ENCODE measurements at regions not wholly inside any gene's neighbourhood (a gene's known extent, or its start where the extent isn't known, plus 50 kb on each side); places are given as distances from the start of the nearest gene placed in this dataset.

GRCh38 chr3:99108508-99108907 is 207.0 kb upstream of the DCBLD2 start:
- POLR2A ChIA-PET: no interaction called here
- H3K27me3 Mint-ChIP-seq: peaks cover 0 to 1% of the 10 kb centered on the region in 2 donors
- CTCF ChIA-PET: no interaction called here
- Histone ChIP-seq H3K27me3 (ENCODE audit: insufficient read depth, low read length, poor library complexity, severe bottlenecking) (no peaks in the 10 kb centered on the region), H3K4me1 (ENCODE audit: insufficient read depth, low read length) (no peaks in the 10 kb centered on the region), H3K4me3 (ENCODE audit: low read length) (no peak overlapping the region), H3K36me3 (ENCODE audit: insufficient read depth, low read length) (no peaks in the 10 kb centered on the region), H3K9me3 (ENCODE audit: low read length) (no peaks in the 10 kb centered on the region), H3K27ac (ENCODE audit: low read depth, low read length) (no peak overlapping the region)
- no peak for DNase-seq
- peaks cover 0 to 2% (median 0%) of the 10 kb centered on the region in 5 donors for H3K9me3 Mint-ChIP-seq
- H3K4me1 Mint-ChIP-seq: no peaks in the 10 kb centered on the region
- no peak overlapping the region for H3K4me3 Mint-ChIP-seq
- H3K36me3 Mint-ChIP-seq: no peaks in the 10 kb centered on the region
- no peak overlapping the region for H3K27ac Mint-ChIP-seq

GRCh38 chr3:99094606-99095005 is 193.1 kb upstream of the DCBLD2 start:
- no peak overlapping the region for H3K4me3 ChIP-seq (ENCODE audit: low read length)
- no peaks in the 10 kb centered on the region for H3K27me3 Mint-ChIP-seq
- DNase-seq: no peak
- no peaks in the 10 kb centered on the region for H3K36me3 Mint-ChIP-seq
- H3K9me3 Mint-ChIP-seq: peaks cover 0 to 7% (median 5%) of the 10 kb centered on the region in 5 donors
- CTCF ChIA-PET: no interaction called here
- no peaks in the 10 kb centered on the region for H3K9me3 ChIP-seq (ENCODE audit: low read length)
- POLR2A ChIA-PET: no interaction called here
- no peaks in the 10 kb centered on the region for H3K4me1 ChIP-seq (ENCODE audit: insufficient read depth, low read length)
- no peak overlapping the region for H3K27ac ChIP-seq (ENCODE audit: low read depth, low read length)
- H3K4me3 Mint-ChIP-seq: no peak overlapping the region
- no peaks in the 10 kb centered on the region for H3K36me3 ChIP-seq (ENCODE audit: insufficient read depth, low read length)
- H3K4me1 Mint-ChIP-seq: no peaks in the 10 kb centered on the region
- H3K27ac Mint-ChIP-seq: no peak overlapping the region
- no peaks in the 10 kb centered on the region for H3K27me3 ChIP-seq (ENCODE audit: insufficient read depth, low read length, poor library complexity, severe bottlenecking)

GRCh38 chr3:99087277-99087676 is 185.8 kb upstream of the DCBLD2 start:
- no peak for DNase-seq
- ChIA-PET CTCF (no interaction called here), POLR2A (no interaction called here)
- Histone ChIP-seq H3K36me3 (ENCODE audit: insufficient read depth, low read length) (no peaks in the 10 kb centered on the region), H3K27ac (ENCODE audit: low read depth, low read length) (no peak overlapping the region), H3K27me3 (ENCODE audit: insufficient read depth, low read length, poor library complexity, severe bottlenecking) (no peaks in the 10 kb centered on the region), H3K4me3 (ENCODE audit: low read length) (no peak overlapping the region), H3K9me3 (ENCODE audit: low read length) (no peaks in the 10 kb centered on the region), H3K4me1 (ENCODE audit: insufficient read depth, low read length) (no peaks in the 10 kb centered on the region)
- H3K4me1 Mint-ChIP-seq: no peaks in the 10 kb centered on the region
- H3K9me3 Mint-ChIP-seq: peaks cover 0 to 6% (median 0%) of the 10 kb centered on the region in 5 donors
- H3K27me3 Mint-ChIP-seq: peaks cover 1 to 4% of the 10 kb centered on the region in 2 donors
- no peak overlapping the region for H3K4me3 Mint-ChIP-seq
- H3K27ac Mint-ChIP-seq: no peak overlapping the region
- H3K36me3 Mint-ChIP-seq: no peaks in the 10 kb centered on the region

GRCh38 chr3:99084826-99085225 is 183.3 kb upstream of the DCBLD2 start:
- Histone ChIP-seq H3K27ac (ENCODE audit: low read depth, low read length) (no peak overlapping the region), H3K4me1 (ENCODE audit: insufficient read depth, low read length) (no peaks in the 10 kb centered on the region), H3K27me3 (ENCODE audit: insufficient read depth, low read length, poor library complexity, severe bottlenecking) (no peaks in the 10 kb centered on the region), H3K36me3 (ENCODE audit: insufficient read depth, low read length) (no peaks in the 10 kb centered on the region), H3K4me3 (ENCODE audit: low read length) (no peak overlapping the region), H3K9me3 (ENCODE audit: low read length) (no peaks in the 10 kb centered on the region)
- H3K36me3 Mint-ChIP-seq: no peaks in the 10 kb centered on the region
- POLR2A ChIA-PET: no interaction called here
- peak overlapping the region in 1 of 8 donors; percentile 16 for H3K27ac Mint-ChIP-seq
- H3K27me3 Mint-ChIP-seq: peaks cover 1 to 4% of the 10 kb centered on the region in 2 donors
- DNase-seq: no peak
- peaks cover 0 to 3% (median under 1%) of the 10 kb centered on the region in 5 donors for H3K9me3 Mint-ChIP-seq
- no peaks in the 10 kb centered on the region for H3K4me1 Mint-ChIP-seq
- H3K4me3 Mint-ChIP-seq: no peak overlapping the region
- CTCF ChIA-PET: no interaction called here

- Mint-ChIP-seq H3K27ac (no peak overlapping the region), H3K4me3 (no peak overlapping the region), H3K27me3 (peaks cover 1 to 4% of the 10 kb centered on the region in 2 donors), H3K36me3 (no peaks in the 10 kb centered on the region), H3K4me1 (no peaks in the 10 kb centered on the region), H3K9me3 (peaks cover 0 to 2% (median 0%) of the 10 kb centered on the region in 5 donors)
- Histone ChIP-seq H3K27me3 (ENCODE audit: insufficient read depth, low read length, poor library complexity, severe bottlenecking) (no peaks in the 10 kb centered on the region), H3K27ac (ENCODE audit: low read depth, low read length) (no peak overlapping the region), H3K4me1 (ENCODE audit: insufficient read depth, low read length) (no peaks in the 10 kb centered on the region), H3K4me3 (ENCODE audit: low read length) (no peak overlapping the region), H3K9me3 (ENCODE audit: low read length) (no peaks in the 10 kb centered on the region), H3K36me3 (ENCODE audit: insufficient read depth, low read length) (no peaks in the 10 kb centered on the region)
- POLR2A ChIA-PET: no interaction called here
- DNase-seq: no peak
- CTCF ChIA-PET: no interaction called here
Observed at GRCh38 chr3:99084156-99084555, 182.7 kb upstream of the DCBLD2 start.

GRCh38 chr3:99071096-99071495 is 169.6 kb upstream of the DCBLD2 start:
- Mint-ChIP-seq H3K4me1 (no peaks in the 10 kb centered on the region), H3K36me3 (no peaks in the 10 kb centered on the region), H3K9me3 (peaks cover 0 to 5% (median 0%) of the 10 kb centered on the region in 5 donors), H3K27me3 (no peaks in the 10 kb centered on the region), H3K4me3 (no peak overlapping the region), H3K27ac (no peak overlapping the region)
- ChIA-PET POLR2A (no interaction called here), CTCF (no interaction called here)
- Histone ChIP-seq H3K27me3 (ENCODE audit: insufficient read depth, low read length, poor library complexity, severe bottlenecking) (no peaks in the 10 kb centered on the region), H3K27ac (ENCODE audit: low read depth, low read length) (no peak overlapping the region), H3K4me3 (ENCODE audit: low read length) (no peak overlapping the region), H3K36me3 (ENCODE audit: insufficient read depth, low read length) (no peaks in the 10 kb centered on the region), H3K9me3 (ENCODE audit: low read length) (no peaks in the 10 kb centered on the region), H3K4me1 (ENCODE audit: insufficient read depth, low read length) (no peaks in the 10 kb centered on the region)
- DNase-seq: no peak

- Histone ChIP-seq H3K27me3 (ENCODE audit: insufficient read depth, low read length, poor library complexity, severe bottlenecking) (no peaks in the 10 kb centered on the region), H3K9me3 (ENCODE audit: low read length) (no peaks in the 10 kb centered on the region), H3K27ac (ENCODE audit: low read depth, low read length) (no peak overlapping the region), H3K4me1 (ENCODE audit: insufficient read depth, low read length) (no peaks in the 10 kb centered on the region), H3K36me3 (ENCODE audit: insufficient read depth, low read length) (no peaks in the 10 kb centered on the region), H3K4me3 (ENCODE audit: low read length) (no peak overlapping the region)
- DNase-seq: no peak
- peaks cover 0 to 7% (median under 1%) of the 10 kb centered on the region in 5 donors for H3K9me3 Mint-ChIP-seq
- CTCF ChIA-PET: no interaction called here
- POLR2A ChIA-PET: no interaction called here
- no peaks in the 10 kb centered on the region for H3K36me3 Mint-ChIP-seq
- H3K27me3 Mint-ChIP-seq: no peaks in the 10 kb centered on the region
- no peak overlapping the region for H3K27ac Mint-ChIP-seq
- no peak overlapping the region for H3K4me3 Mint-ChIP-seq
- no peaks in the 10 kb centered on the region for H3K4me1 Mint-ChIP-seq
Observed at GRCh38 chr3:99069973-99070372, 168.5 kb upstream of the DCBLD2 start.

- Mint-ChIP-seq H3K9me3 (peaks cover 0 to 11% (median 7%) of the 10 kb centered on the region in 5 donors), H3K27ac (no peak overlapping the region), H3K36me3 (no peaks in the 10 kb centered on the region), H3K4me1 (no peaks in the 10 kb centered on the region), H3K4me3 (no peak overlapping the region), H3K27me3 (no peaks in the 10 kb centered on the region)
- H3K36me3 ChIP-seq (ENCODE audit: insufficient read depth, low read length): no peaks in the 10 kb centered on the region
- CTCF ChIA-PET: no interaction called here
- DNase-seq: no peak
- POLR2A ChIA-PET: no interaction called here
- H3K4me3 ChIP-seq (ENCODE audit: low read length): no peak overlapping the region
- no peaks in the 10 kb centered on the region for H3K9me3 ChIP-seq (ENCODE audit: low read length)
- H3K27ac ChIP-seq (ENCODE audit: low read depth, low read length): no peak overlapping the region
- H3K4me1 ChIP-seq (ENCODE audit: insufficient read depth, low read length): no peaks in the 10 kb centered on the region
- no peaks in the 10 kb centered on the region for H3K27me3 ChIP-seq (ENCODE audit: insufficient read depth, low read length, poor library complexity, severe bottlenecking)
Observed at GRCh38 chr3:99066863-99067262, 165.4 kb upstream of the DCBLD2 start.

- H3K9me3 ChIP-seq (ENCODE audit: low read length): no peaks in the 10 kb centered on the region
- H3K27me3 Mint-ChIP-seq: no peaks in the 10 kb centered on the region
- H3K36me3 ChIP-seq (ENCODE audit: insufficient read depth, low read length): no peaks in the 10 kb centered on the region
- no peaks in the 10 kb centered on the region for H3K4me1 ChIP-seq (ENCODE audit: insufficient read depth, low read length)
- no peaks in the 10 kb centered on the region for H3K27me3 ChIP-seq (ENCODE audit: insufficient read depth, low read length, poor library complexity, severe bottlenecking)
- H3K27ac ChIP-seq (ENCODE audit: low read depth, low read length): no peak overlapping the region
- ChIA-PET POLR2A (no interaction called here), CTCF (no interaction called here)
- H3K27ac Mint-ChIP-seq: no peak overlapping the region
- H3K4me3 ChIP-seq (ENCODE audit: low read length): no peak overlapping the region
- DNase-seq: no peak
- H3K4me3 Mint-ChIP-seq: no peak overlapping the region
- peaks cover 0 to 9% (median 5%) of the 10 kb centered on the region in 5 donors for H3K9me3 Mint-ChIP-seq
- no peaks in the 10 kb centered on the region for H3K4me1 Mint-ChIP-seq
- H3K36me3 Mint-ChIP-seq: no peaks in the 10 kb centered on the region
Observed at GRCh38 chr3:99049164-99049563, 147.7 kb upstream of the DCBLD2 start.

Data from CD8-positive, alpha-beta memory T cell (primary cell).